ENCODE measurements at regions not wholly inside any gene's neighbourhood (a gene's known extent, or its start where the extent isn't known, plus 50 kb on each side); places are given as distances from the start of the nearest gene placed in this dataset.
"Not testable (repeated sequence)": the region's sequence is repeated elsewhere in the genome, so short reads cannot be mapped to it uniquely, and the experiment has no call there.

- no peak for ATAC-seq
Observed at GRCh38 chrX:84865113-84865512, 138.6 kb upstream of the APOOL start.

- not testable (repeated sequence) for ATAC-seq
Observed at GRCh38 chrX:84870281-84870680, 133.4 kb upstream of the APOOL start.

- ATAC-seq = not testable (repeated sequence)
Observed at GRCh38 chrX:84872160-84872771, 131.4 kb upstream of the APOOL start.

- ATAC-seq = no peak
Observed at GRCh38 chrX:84873176-84873575, 130.5 kb upstream of the APOOL start.

GRCh38 chrX:84876876-84877275, 126.8 kb upstream of the APOOL start:
- no peak for ATAC-seq

GRCh38 chrX:84893897-84894296, 109.8 kb upstream of the APOOL start:
- no peak for ATAC-seq

- no peak for ATAC-seq
Observed at GRCh38 chrX:84907324-84907968, 96.2 kb upstream of the APOOL start.

GRCh38 chrX:84909151-84909550, 94.5 kb upstream of the APOOL start:
- ATAC-seq = no peak

GRCh38 chrX:84924624-84925023, 79.1 kb upstream of the APOOL start:
- ATAC-seq = no peak

- ATAC-seq = no peak
Observed at GRCh38 chrX:84932814-84933213, 70.9 kb upstream of the APOOL start.

GRCh38 chrX:84933956-84934556, 69.6 kb upstream of the APOOL start:
- ATAC-seq = no peak

Measured in activated CD4-positive, CD25-positive, alpha-beta regulatory T cell treated with anti-CD3 and anti-CD28 coated beads, Interleukin-2, amount 50 U/mL, for 24 hours (primary cell).